ENCODE measurements at regions not wholly inside any gene's neighbourhood (a gene's known extent, or its start where the extent isn't known, plus 50 kb on each side); places are given as distances from the start of the nearest gene placed in this dataset.

DNA sequence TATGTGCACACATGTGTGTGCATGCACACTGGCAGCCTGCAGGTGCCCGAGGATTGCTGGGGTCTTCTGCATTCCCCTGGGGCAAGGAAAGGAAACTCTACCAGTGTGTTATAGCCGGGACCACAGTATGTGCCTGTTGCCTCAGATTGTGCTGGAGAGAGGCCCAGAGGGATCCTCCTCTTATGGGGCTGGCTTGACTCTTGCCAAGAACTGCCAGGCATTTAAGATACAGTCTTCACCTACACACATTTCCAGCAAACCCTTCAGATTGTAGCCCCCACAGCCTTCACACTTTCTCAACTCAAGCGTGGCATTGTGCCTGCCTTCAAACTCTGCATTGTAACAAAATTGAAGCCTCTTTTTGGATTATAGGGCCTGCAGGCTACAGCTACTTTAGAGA lies 176.7 kb upstream of the DYRK2 start:
- no peak overlapping the region for H4K8ac ChIP-seq (ENCODE audit: low read depth, low read length)
- no peak overlapping the region for H2BK5ac ChIP-seq (ENCODE audit: low read depth, low read length, poor library complexity)
- H2AK5ac ChIP-seq (ENCODE audit: low read length) = no peak overlapping the region
- no peak for DNase-seq
- H3K4me2 ChIP-seq (ENCODE audit: low read length) = no peak overlapping the region
- no peak overlapping the region for H4K12ac ChIP-seq (ENCODE audit: low read depth, low read length)
- no peak overlapping the region for H3K9ac ChIP-seq (ENCODE audit: low read length)
- no peak overlapping the region for H2BK12ac ChIP-seq (ENCODE audit: low read length)
- H3K9me3 ChIP-seq (ENCODE audit: insufficient read depth, low read depth, low read length) = no peaks in the 10 kb centered on the region
- no peak overlapping the region for H3K23ac ChIP-seq (ENCODE audit: low read length)
- no peak overlapping the region for H3K14ac ChIP-seq (ENCODE audit: low read length)
- H3K27me3 ChIP-seq (ENCODE audit: insufficient read depth, low read length) = no peaks in the 10 kb centered on the region
- no peak overlapping the region for H3K27ac ChIP-seq (ENCODE audit: low read depth, low read length)
- H4K91ac ChIP-seq (ENCODE audit: low read depth, low read length) = no peak overlapping the region
- no peak overlapping the region for H3K4ac ChIP-seq (ENCODE audit: low read depth, low read length)
- no peak overlapping the region for H2AFZ ChIP-seq (ENCODE audit: insufficient read depth, low read length, poor library complexity)
- H3K4me1 ChIP-seq (ENCODE audit: control insufficient read depth in 1 of 2, insufficient read depth in 2 of 2, low read length in 2 of 2) = peaks cover 12 to 20% of the 10 kb centered on the region in 2 experiments
- H3K79me1 ChIP-seq (ENCODE audit: low read length) = peaks cover 13% of the 10 kb centered on the region
- H3K18ac ChIP-seq (ENCODE audit: low read length) = no peak overlapping the region
- no peak overlapping the region for H3K4me3 ChIP-seq (ENCODE audit: low read depth, low read length)
- H2BK120ac ChIP-seq (ENCODE audit: insufficient read depth, low read length, poor library complexity) = no peak overlapping the region
- no CpG with 5 or more reads among the region's 3 CpGs for WGBS (ENCODE audit: extremely low coverage, insufficient coverage, insufficient read length)
- H3K79me2 ChIP-seq (ENCODE audit: control insufficient read depth, insufficient read depth, low read length, poor library complexity) = peaks cover 4% of the 10 kb centered on the region
- no peaks in the 10 kb centered on the region for H3K36me3 ChIP-seq (ENCODE audit: control insufficient read depth in 1 of 2, insufficient read depth in 2 of 2, low read length in 2 of 2)

DNA sequence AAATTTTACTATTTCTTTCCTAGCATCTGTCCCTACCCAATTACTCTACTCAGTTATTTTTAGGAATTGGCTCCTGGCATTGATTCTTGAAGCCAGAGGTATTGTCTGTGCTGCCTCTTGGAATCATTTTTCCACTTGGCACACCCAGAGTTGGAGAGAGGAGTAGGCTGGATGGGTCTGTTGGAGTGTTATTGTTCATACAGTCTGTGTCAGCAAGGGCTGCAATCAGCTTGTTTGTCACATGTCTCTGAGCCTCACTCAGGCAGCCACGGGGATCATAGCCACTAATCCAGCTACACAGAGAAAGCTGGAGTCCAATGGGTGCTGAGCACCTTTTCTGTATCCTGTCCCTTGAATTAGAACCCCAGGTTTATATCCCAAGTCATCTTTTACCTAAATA lies 176.0 kb upstream of the DYRK2 start:
- Histone ChIP-seq H3K79me2 (ENCODE audit: control insufficient read depth, insufficient read depth, low read length, poor library complexity) (peaks cover 4% of the 10 kb centered on the region), H3K14ac (ENCODE audit: low read length) (no peak overlapping the region), H2BK5ac (ENCODE audit: low read depth, low read length, poor library complexity) (no peak overlapping the region), H2AK5ac (ENCODE audit: low read length) (no peak overlapping the region), H3K27me3 (ENCODE audit: insufficient read depth, low read length) (no peaks in the 10 kb centered on the region), H4K12ac (ENCODE audit: low read depth, low read length) (no peak overlapping the region), H3K9ac (ENCODE audit: low read length) (no peak overlapping the region), H3K4me3 (ENCODE audit: low read depth, low read length) (no peak overlapping the region), H2BK120ac (ENCODE audit: insufficient read depth, low read length, poor library complexity) (no peak overlapping the region), H4K91ac (ENCODE audit: low read depth, low read length) (no peak overlapping the region), H4K8ac (ENCODE audit: low read depth, low read length) (no peak overlapping the region), H2AFZ (ENCODE audit: insufficient read depth, low read length, poor library complexity) (no peak overlapping the region), H3K18ac (ENCODE audit: low read length) (no peak overlapping the region), H3K4me2 (ENCODE audit: low read length) (no peak overlapping the region), H2BK12ac (ENCODE audit: low read length) (peak overlapping the region; percentile 1), H3K9me3 (ENCODE audit: insufficient read depth, low read depth, low read length) (no peaks in the 10 kb centered on the region), H3K27ac (ENCODE audit: low read depth, low read length) (no peak overlapping the region), H3K4ac (ENCODE audit: low read depth, low read length) (no peak overlapping the region), H3K4me1 (ENCODE audit: control insufficient read depth in 1 of 2, insufficient read depth in 2 of 2, low read length in 2 of 2) (peaks cover 12 to 20% of the 10 kb centered on the region in 2 experiments), H3K36me3 (ENCODE audit: control insufficient read depth in 1 of 2, insufficient read depth in 2 of 2, low read length in 2 of 2) (no peaks in the 10 kb centered on the region), H3K23ac (ENCODE audit: low read length) (no peak overlapping the region), H3K79me1 (ENCODE audit: low read length) (peaks cover 13% of the 10 kb centered on the region)
- WGBS (ENCODE audit: extremely low coverage, insufficient coverage, insufficient read length) = no CpG with 5 or more reads among the region's 1 CpG
- DNase-seq = no peak

DNA sequence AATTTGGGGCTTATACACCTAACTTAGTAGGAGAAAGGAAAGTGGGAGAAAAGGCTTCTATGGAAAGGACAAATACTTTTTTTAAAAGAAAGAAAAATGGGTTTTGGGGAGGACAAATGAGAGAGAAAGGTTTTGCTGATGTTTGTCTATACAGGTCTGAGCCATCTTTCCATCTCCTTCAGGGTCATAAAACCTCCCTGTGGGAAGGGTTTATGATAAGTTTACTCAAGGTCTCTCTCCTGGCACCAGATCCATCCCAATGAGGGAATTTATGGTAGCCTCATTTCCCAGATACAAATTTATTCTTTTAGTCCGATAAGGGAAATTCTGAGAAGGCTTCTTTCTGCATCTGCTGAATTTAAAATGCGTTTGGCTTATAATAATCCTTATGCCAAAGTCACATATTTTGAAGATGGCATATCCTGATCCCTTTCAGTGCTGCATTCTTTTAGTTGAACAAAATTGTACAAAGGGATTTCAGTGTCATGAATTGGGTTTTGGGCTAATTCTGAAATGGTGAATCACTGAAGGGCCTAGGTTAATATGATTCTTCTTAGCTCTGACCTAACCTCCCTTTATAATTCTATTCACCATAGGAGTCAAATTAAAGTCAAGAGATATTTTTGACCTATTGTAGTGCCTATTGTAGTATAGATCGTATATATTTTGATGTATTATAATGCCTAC lies 173.5 kb upstream of the DYRK2 start:
- H4K12ac ChIP-seq (ENCODE audit: low read depth, low read length) = no peak overlapping the region
- H3K27ac ChIP-seq (ENCODE audit: low read depth, low read length) = no peak overlapping the region
- no peak overlapping the region for H3K9ac ChIP-seq (ENCODE audit: low read length)
- no peak overlapping the region for H4K8ac ChIP-seq (ENCODE audit: low read depth, low read length)
- H3K27me3 ChIP-seq (ENCODE audit: insufficient read depth, low read length) = no peaks in the 10 kb centered on the region
- H3K4me3 ChIP-seq (ENCODE audit: low read depth, low read length) = no peak overlapping the region
- no peak overlapping the region for H4K91ac ChIP-seq (ENCODE audit: low read depth, low read length)
- no peaks in the 10 kb centered on the region for H3K79me2 ChIP-seq (ENCODE audit: control insufficient read depth, insufficient read depth, low read length, poor library complexity)
- no peaks in the 10 kb centered on the region for H3K9me3 ChIP-seq (ENCODE audit: insufficient read depth, low read depth, low read length)
- no peak for DNase-seq
- no peak overlapping the region for H2AFZ ChIP-seq (ENCODE audit: insufficient read depth, low read length, poor library complexity)
- WGBS (ENCODE audit: extremely low coverage, insufficient coverage, insufficient read length) = no CpG with 5 or more reads among the region's 3 CpGs
- no peak overlapping the region for H2BK120ac ChIP-seq (ENCODE audit: insufficient read depth, low read length, poor library complexity)
- H3K36me3 ChIP-seq (ENCODE audit: control insufficient read depth in 1 of 2, insufficient read depth in 2 of 2, low read length in 2 of 2) = no peaks in the 10 kb centered on the region
- no peak overlapping the region for H2AK5ac ChIP-seq (ENCODE audit: low read length)
- no peak overlapping the region for H3K23ac ChIP-seq (ENCODE audit: low read length)
- H3K18ac ChIP-seq (ENCODE audit: low read length) = no peak overlapping the region
- no peak overlapping the region for H2BK5ac ChIP-seq (ENCODE audit: low read depth, low read length, poor library complexity)
- H3K4me2 ChIP-seq (ENCODE audit: low read length) = no peak overlapping the region
- peaks cover 0 to 9% of the 10 kb centered on the region in 2 experiments for H3K4me1 ChIP-seq (ENCODE audit: control insufficient read depth in 1 of 2, insufficient read depth in 2 of 2, low read length in 2 of 2)
- no peak overlapping the region for H3K14ac ChIP-seq (ENCODE audit: low read length)
- no peak overlapping the region for H2BK12ac ChIP-seq (ENCODE audit: low read length)
- no peak overlapping the region for H3K4ac ChIP-seq (ENCODE audit: low read depth, low read length)
- H3K79me1 ChIP-seq (ENCODE audit: low read length) = peaks cover 2% of the 10 kb centered on the region

DNA sequence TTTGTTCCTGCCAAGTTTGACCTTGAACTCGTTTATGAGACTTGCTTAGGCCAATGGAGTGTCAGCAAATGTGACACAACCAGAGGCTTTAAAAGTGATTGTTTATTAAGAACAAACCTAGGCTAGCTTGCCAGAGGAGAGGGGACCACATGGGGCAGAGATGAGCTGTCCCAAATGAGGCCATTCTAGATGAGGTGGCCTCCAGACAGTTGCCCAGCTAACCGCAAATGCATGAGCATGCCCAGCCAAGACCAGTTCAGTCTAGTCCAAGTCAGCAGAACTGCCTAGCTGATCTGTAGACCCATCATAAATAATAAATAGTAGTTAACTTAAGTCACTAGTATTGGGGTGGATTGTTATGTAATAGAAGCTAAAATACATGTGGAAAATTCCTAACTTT lies 172.8 kb upstream of the DYRK2 start:
- no CpG with 5 or more reads among the region's 2 CpGs for WGBS (ENCODE audit: extremely low coverage, insufficient coverage, insufficient read length)
- no peaks in the 10 kb centered on the region for H3K9me3 ChIP-seq (ENCODE audit: insufficient read depth, low read depth, low read length)
- no peak overlapping the region for H2BK5ac ChIP-seq (ENCODE audit: low read depth, low read length, poor library complexity)
- DNase-seq = no peak
- no peak overlapping the region for H3K14ac ChIP-seq (ENCODE audit: low read length)
- H3K79me1 ChIP-seq (ENCODE audit: low read length) = peaks cover 2% of the 10 kb centered on the region
- H3K4me2 ChIP-seq (ENCODE audit: low read length) = no peak overlapping the region
- H3K18ac ChIP-seq (ENCODE audit: low read length) = no peak overlapping the region
- no peak overlapping the region for H3K9ac ChIP-seq (ENCODE audit: low read length)
- H4K8ac ChIP-seq (ENCODE audit: low read depth, low read length) = no peak overlapping the region
- peaks cover 0 to 9% of the 10 kb centered on the region in 2 experiments for H3K4me1 ChIP-seq (ENCODE audit: control insufficient read depth in 1 of 2, insufficient read depth in 2 of 2, low read length in 2 of 2)
- no peak overlapping the region for H2AFZ ChIP-seq (ENCODE audit: insufficient read depth, low read length, poor library complexity)
- no peaks in the 10 kb centered on the region for H3K27me3 ChIP-seq (ENCODE audit: insufficient read depth, low read length)
- no peak overlapping the region for H3K23ac ChIP-seq (ENCODE audit: low read length)
- H2AK5ac ChIP-seq (ENCODE audit: low read length) = no peak overlapping the region
- no peak overlapping the region for H3K4ac ChIP-seq (ENCODE audit: low read depth, low read length)
- H4K12ac ChIP-seq (ENCODE audit: low read depth, low read length) = no peak overlapping the region
- H2BK120ac ChIP-seq (ENCODE audit: insufficient read depth, low read length, poor library complexity) = no peak overlapping the region
- no peak overlapping the region for H4K91ac ChIP-seq (ENCODE audit: low read depth, low read length)
- no peaks in the 10 kb centered on the region for H3K79me2 ChIP-seq (ENCODE audit: control insufficient read depth, insufficient read depth, low read length, poor library complexity)
- H3K27ac ChIP-seq (ENCODE audit: low read depth, low read length) = no peak overlapping the region
- H3K4me3 ChIP-seq (ENCODE audit: low read depth, low read length) = no peak overlapping the region
- no peaks in the 10 kb centered on the region for H3K36me3 ChIP-seq (ENCODE audit: control insufficient read depth in 1 of 2, insufficient read depth in 2 of 2, low read length in 2 of 2)
- no peak overlapping the region for H2BK12ac ChIP-seq (ENCODE audit: low read length)
